ENCODE measurements at regions not wholly inside any gene's neighbourhood (a gene's known extent, or its start where the extent isn't known, plus 50 kb on each side); places are given as distances from the start of the nearest gene placed in this dataset.

DNA sequence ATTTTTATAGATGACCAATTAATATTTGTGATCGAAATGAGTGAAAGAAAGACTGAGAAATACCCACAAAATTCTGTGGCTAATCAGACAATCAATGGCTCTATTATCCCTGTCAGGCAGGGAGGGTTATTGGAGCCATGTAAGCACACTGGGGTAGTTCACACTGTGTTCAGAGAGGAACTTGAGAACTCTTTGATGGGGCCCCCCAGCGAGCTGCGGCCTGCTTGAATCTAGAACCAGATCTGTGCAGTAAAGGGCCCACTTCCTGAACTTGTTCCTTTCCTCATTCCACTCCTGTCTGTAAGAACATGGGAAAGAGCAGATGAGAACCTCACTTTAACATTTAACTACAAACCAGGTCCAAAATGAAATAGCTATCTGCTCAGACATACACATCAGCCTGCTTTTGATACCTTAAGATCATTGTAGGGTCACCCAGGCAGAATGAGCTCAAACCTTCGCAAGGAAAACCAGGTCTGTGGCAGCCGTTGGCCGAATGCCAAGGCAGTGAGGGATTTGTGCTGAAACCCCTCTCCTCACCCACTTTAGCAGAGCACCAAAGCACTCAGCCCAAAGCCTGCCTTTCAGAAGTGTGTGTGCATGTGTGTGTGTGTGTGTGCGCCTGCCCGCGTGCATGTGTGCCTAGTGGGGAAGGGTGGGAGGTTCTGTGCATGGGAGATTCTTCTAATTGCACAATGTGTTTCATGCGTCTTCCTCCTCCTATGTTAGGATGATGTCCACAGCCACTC lies 365.6 kb upstream of the MGMT start:
- DNase-seq: no peak

DNA sequence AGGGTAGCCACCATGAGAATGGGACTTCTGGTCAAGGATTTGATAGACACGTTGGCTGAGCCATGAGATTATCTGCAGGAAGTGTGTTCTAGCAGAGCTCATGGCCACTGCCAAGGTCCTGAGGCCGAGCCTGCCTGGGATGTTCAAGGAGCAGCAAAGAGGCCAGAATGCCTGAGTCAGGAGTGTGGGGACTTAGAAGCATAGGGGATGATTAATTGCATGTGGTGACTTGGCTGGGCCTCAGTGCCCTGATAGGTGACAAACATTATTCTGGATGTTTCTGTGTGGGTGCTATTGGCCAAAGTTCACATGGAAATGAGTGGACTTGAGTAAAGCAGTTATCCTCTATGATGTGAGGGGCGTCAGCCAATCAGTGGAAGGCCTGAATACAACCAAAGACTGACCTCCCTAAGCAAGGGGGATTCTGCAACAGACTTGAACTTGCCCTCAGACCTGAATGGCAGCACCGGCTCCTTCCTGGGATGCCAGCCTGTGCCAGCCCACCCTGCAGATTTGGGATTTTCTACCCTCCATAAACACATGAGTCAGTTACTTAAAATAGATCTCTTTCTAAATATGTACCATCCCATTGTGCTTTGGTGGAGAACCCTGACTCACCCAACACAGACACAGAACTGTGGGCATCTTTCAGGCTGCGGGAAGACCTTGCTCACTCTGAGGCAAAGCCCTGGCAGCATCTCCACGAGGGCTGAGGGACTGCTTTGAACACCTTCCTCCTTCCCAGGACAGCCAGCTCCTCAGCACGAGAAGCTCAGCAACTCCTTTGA lies 363.9 kb upstream of the MGMT start:
- DNase-seq: no peak

DNA sequence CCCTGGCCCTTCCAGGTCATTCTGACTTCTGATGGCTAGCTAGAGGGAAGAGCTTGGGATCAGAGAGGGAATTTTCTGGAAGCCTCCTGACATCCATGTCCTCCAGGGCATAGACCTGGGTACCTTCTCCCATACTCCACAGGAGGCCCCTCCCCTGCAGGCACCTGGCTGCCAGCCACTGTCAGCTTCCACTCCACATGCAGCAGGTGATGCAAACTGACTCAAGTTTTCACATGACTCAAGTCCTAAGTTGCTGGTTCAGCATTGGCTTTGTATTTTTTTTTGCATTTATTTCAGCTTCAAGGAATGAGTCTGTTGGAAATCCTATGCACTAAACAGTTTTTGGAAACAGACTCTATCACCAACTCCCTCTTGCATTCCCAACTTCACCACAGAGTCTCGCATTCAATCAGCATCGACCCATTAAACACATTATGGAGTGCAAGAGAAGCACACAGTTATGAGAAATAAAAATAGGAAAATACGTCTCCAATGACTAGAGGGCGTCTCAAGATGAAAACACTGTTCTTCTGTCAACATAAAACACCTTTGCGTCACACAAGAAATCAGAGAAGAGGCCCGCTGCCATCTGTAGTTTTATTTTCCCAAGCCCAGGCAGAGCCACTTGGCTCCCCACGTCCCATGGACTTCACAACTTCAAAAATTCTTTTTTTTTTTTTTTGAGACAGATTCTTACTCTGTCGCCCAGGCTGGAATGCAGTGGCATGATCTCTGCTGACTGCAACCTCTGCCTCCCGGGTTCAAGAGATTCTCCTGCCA lies 362.6 kb upstream of the MGMT start:
- no peak for DNase-seq

DNA sequence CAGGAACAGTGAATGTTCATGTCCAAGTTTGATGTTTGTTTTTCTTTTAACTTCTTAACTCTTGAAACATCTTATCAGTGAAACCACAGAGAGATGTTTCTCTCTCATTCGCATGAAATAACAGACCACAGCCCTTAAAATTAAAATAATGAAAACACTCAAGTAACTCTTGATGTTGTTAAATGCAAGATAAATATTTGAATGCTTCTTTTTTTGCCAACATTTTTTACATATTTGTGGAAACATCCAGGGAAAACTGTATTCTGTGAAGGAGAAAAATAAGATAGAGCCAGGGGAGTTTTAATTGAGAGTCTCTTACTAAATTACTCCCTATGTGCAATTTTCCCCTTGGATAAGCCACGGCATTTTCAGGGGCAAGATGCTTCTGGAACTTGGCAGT lies 361.8 kb upstream of the MGMT start:
- DNase-seq: no peak

DNA sequence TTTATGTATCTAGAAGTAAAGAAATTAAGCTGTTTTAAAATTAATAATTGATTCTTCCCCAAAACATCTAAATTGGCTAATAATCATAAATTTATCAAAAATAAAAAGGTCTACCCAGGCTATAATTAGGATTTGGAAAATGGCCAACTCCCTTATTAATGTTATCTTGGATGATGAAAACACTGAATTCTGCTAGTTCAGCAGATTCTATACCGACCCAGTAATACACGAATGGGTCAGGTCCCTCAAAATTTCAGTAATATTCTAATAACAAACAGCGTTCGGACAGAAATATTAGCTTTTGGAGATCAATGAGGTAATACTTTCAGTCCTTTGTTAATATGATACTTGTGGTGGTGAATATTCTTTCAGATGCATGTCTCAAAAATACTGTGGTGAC lies 360.7 kb upstream of the MGMT start:
- DNase-seq: no peak

DNA sequence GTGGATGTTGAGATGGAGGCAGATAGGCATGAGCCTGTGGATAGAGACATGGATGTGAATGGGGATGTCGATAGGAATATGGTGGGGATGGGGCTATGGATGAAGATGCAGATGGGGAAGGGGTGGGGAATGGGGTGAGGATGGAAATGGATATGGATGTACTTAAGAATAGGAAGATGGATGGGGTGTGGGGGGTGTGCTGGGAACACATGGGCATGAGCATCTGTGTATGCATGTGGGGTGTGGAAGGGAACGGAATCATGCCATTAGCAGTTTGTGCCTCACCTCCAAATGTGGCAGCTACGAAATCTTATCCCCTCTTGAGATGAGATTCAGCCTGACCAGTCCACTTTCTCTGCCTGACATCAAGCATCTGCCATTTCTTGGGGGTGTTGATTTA lies 359.5 kb upstream of the MGMT start:
- no peak for DNase-seq

DNA sequence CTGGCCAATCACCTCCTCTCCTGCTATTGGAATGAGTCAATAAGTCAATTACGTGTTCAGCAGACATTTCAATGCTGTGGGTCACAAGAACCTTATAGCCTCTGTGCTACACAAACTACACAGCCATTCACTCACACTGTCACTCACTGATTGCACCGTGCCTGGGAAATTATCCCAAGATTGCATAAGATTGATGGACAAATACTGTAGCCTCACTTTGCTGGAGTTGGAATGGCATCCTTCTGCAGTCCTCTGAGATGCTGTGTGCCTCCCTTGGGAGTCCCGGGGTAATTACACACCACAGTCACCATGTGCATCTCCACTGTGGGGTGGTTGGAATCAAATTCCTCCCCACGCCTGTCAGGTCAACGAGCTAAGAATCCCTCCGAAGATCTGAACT lies 358.7 kb upstream of the MGMT start:
- DNase-seq: no peak

DNA sequence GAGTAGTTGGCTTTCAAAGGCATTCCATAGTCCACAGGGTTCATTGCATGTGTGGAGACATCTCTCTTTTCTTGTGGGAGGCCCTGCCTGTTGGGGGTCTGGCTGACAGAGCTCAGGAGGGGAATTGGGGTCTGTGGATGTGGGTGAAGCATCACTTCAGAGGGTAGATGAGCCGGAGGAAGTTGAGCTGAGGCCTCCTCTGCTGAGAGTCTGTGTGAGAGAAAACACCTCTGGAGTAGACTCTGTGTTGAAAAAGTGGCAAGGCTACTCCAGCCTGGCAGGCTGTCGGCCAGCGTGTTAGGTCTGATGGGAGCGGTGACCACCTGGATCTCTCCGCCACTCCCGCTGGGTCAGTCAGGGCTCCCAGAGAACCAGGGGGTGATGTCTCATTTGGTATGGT lies 358.0 kb upstream of the MGMT start:
- no peak for DNase-seq

DNA sequence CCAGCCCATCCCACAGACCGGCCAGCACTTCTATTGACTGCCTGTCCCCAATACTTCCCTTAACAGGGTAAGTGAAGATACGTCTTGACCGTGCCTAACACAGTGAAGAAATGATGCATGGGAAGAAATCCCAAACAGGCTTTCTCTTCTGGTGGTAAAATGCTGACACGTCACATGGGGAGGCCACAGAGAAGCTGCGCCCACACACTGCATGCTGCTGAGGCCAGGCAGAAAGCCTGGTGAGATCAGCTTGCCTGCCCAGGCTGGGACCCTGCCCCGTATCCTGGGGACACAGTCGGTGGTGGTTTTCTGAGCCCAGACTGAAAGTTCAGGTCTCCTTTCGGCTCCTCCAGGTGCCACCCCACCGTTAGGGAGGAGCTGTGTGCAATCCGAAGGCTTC lies 356.3 kb upstream of the MGMT start:
- DNase-seq: no peak

DNA sequence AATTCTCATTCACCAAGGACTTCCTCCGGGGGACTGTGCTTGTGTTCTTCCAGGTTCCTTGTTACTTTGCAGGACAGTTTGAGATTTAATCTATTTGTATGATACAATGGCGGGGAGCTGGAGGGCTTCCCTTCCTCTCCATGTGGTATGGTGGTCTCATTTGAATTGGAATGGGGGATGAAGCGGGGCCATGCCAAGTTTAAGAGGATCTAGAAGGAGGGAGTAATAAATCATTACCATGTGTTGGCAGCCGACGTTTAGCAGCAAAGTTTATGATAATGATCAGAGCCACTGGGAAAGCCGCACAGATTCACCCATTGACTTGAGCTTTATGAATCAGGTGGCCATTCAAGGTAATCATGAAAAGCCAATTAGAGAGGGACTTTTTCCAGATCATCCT lies 355.1 kb upstream of the MGMT start:
- DNase-seq: no peak

DNA sequence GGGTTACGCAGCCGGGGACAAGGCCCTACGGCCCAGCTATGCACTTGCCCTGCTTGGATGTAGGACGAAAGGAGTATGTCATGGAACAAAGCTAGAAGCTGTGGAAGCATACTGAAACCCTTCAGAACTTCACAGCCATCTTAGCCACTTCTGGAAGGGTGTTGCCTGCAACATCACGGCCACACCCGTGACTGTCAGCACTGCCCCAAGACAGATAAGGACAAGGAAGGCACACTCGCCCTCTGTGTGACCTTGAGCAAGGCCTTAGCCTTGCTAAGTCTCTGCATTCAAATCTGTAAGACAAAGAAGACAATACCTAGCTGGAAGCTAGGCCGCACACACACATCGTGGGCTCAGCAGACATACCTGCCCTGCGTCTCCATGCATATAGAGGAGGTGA lies 352.5 kb upstream of the MGMT start:
- DNase-seq: no peak

DNA sequence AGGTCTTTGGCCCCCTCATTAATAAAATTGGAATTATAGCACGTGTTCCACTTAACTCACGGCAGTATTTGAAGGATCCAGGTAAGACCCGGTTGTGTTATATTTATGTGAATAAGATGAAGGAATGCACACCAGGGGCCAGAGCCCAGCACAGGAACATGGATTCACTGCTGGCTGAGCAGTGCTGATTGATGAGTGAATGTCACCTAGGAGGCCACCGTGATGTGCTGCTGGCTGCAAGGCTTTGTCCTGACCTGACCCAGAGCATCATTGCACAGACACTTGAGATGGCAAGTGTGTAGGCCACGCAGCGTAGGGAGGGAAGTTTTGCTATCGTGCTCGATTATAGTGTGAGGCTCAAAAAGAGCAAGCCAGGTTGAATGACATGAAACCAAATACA lies 350.7 kb upstream of the MGMT start:
- DNase-seq: no peak

DNA sequence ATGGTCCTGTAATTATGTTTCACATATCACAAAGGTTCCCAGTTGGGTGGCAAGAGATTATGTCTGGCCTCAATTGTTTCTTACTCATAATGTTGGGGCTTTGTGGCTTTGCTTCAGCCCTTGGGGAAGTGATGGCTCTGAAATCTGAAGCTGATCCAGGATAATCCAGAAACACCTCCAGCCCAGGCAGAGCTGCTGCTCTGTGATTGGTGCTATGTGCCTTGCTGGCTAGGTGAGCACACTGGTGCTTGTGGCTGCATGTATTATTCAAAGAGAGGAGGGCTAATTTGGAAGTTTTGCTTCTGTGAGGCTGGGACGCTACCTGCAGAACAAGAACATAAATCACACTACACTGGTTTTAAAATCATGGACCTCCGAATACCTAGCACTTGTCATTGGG lies 346.6 kb upstream of the MGMT start:
- no peak for DNase-seq

DNA sequence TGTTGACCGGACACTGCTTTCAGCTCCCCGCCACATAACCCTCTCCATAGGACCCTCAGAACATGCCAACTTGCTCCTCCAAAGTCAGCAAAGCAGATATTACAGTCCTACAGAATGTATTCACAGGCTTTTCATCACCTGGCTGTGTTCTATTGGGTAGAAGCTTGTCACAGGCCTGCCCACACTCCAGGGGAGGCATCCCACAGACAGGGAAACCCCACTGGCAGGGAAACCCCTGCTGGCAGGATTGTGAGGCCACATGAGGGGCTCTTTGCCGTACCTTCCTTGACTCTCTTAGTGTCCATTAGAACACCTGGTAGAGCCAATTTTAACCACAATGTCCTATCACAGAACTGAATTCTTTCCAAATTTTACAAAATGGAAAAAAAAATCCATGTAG lies 344.2 kb upstream of the MGMT start:
- DNase-seq: no peak

DNA sequence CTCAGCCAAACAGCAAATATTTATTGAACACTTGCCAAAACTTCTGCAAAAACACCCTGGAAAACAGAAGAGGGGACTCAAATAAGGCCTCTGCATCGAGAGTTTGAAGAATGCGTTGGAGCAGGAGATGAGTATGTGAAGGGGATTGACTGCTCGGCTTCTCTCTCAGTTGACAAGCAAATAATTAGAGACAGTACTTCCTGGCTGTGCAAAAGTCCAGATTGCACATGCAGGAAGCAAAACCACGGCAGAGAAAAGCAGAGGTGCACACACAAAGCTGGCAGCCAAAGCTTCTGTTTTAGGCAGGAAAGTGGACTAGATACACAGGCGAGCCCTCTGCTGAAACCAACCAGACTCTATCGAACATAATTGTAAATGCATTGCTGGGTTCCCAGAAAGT lies 343.6 kb upstream of the MGMT start:
- DNase-seq: no peak

DNA sequence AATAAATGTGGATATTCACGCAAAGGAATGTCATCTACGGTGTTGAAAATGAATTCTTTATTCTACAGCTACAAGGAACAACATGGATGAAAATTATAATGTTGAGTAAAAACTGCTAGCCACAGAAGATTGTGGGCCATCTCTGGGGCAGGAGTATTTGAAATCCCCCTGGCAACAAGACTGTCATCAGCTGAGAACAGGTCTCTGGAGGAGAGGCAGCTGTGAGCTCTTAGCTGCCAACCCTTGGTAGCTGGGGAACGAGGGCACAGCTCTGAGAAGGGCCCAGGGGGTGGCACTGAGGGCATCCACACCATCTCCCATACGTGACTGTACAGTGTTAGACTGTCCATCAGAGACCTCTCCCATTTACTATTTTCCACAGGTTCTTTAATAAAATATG lies 340.1 kb upstream of the MGMT start:
- no peak for DNase-seq

DNA sequence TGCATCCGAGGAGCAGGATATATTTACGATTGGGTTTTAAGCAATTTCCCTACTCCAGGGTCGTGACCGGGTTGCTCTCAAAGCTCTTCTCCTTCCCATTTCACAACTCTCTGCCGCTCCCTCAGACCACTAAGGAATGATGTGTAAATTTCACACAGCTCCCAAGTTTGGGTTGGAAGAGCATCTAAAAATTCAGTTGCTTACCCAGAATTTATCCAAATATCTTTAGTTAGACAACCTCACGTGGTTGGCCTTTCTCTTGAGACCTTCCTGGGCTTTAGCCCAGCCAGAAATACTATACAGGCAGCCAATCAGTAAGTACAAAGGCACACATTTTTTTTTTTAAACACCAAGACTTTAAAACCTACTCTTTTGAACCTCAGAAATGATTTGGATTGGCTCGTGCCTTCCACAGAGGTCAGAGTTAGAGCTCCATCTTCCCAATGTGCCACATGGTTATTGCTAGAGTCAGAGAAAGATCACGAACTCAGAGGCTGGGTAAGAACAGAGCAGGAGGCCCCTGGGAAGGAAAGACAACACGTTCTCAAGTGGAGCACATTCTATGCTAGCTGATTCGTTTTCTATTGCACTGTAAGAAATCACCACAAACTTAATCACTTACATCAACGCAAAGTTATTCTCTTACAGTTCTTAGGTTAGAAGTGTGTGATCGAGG lies 335.4 kb upstream of the MGMT start:
- no peak for DNase-seq

DNA sequence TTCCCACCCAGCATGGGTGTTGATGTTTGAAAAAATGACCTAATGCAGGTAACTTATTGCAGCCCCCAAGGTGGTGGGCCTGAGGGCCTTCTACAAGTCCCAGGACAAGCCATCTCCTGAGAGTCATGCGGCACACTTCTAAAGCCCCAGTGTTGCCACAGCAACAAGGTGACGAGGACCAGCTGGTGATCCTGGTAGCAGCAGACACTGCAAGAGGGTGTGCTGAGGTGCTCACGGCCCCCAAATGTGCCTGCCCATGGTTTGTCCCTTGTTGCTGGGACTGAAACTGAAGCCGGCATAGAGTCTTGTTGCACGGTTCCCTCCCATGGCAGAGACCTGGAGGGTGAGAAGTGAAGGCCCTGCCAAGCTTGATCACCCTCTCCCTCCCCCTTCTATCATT lies 333.2 kb upstream of the MGMT start:
- no peak for DNase-seq

DNA sequence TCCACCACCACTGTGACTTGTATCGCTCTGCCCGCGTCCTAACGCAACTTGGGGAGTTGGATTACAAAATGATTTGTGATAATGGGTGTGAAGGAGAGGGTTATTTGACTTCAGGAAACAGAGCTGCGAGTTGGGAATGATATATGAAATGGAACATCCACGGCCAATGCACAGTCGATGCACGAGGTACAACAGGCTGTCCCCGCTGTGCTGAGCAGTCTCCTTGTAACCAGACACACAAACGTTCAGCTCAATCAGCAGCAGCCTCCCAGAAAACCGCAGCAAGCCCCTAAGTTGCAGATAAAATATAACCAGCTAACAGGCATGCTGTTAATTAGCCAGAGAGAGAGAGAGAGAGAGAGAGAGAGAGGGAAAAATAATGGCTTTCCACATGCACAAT lies 332.7 kb upstream of the MGMT start:
- DNase-seq: no peak

DNA sequence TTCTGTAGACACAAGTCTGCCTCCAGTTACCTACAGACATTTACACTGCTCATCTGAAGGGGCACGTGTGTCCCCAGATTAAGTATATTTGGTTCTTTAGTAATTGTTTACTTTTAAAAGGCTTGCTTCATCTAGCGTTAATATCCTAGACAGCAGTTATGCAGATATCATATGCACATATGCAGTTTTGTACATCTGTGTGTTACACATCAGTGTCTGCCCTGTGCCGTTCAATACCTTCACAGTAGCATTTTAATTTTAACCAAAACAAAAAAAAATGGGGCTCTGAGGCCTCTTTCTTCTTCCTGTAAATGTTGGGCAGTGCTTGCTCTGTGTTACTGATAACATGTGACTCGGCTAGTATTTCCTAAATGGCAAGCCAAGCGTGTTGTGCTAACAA lies 331.4 kb upstream of the MGMT start:
- no peak for DNase-seq

DNA sequence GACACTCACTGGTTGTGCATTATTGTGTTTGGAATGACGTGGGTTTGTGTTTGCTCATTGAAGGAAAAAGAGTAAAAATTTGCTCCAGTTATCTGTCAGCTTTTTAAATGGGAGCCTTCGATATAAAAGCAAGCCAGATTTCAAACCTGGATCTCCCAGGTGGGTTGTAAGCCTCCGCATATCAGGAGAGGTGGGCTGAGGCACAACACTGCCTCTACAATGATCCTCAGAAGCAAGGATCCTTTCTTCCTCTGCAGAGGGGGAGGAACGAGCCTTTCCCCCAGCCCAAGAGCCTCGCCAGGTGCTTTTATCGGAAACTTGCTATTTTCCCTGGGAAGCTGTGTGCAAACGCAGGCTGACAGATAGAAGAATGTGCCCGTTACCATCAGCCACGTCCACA lies 331.0 kb upstream of the MGMT start:
- DNase-seq: no peak

DNA sequence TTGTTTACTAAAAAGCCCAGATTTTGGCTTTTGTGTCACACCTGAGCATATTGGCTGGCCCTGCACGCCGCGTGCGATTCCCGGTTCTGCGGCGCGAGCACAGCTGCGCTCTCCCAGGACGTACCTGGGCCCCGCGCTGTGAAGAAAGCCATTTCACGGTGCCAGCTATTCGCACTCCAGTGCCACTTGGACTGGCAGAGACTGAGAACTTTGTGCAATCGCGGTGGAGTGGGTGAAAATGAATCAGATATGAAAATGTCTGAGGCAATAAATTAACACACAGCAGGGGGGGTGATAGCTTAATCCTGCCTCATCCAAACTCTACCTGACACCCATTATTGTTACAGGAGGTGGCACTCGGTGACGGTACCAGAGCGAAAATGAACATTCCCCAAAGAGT lies 330.1 kb upstream of the MGMT start:
- DNase-seq: no peak
